IPS-15b (cell line): ENCODE measurements at regions not wholly inside any gene's neighbourhood (a gene's known extent, or its start where the extent isn't known, plus 50 kb on each side); places are given as distances from the start of the nearest gene placed in this dataset.

Source experiments
- H3K27me3 ChIP-seq: one replicate; pipeline ENCODE4 v1.6.1; 2013; ENCODE audit warnings: low read length; ENCODE audit not compliant: control insufficient read depth, insufficient read depth
- H3K36me3 ChIP-seq: one replicate; pipeline ENCODE4 v1.6.1; 2013; ENCODE audit warnings: low read length; ENCODE audit not compliant: control insufficient read depth, insufficient read depth
- H3K4me1 ChIP-seq: one replicate; pipeline ENCODE4 v1.6.1; 2013; ENCODE audit warnings: mild to moderate bottlenecking, low read length; ENCODE audit not compliant: control insufficient read depth, insufficient read depth
- H3K4me3 ChIP-seq: one replicate; pipeline ENCODE4 v1.5.1; 2013; ENCODE audit warnings: low read depth, low read length
- H3K9ac ChIP-seq: one replicate; pipeline ENCODE4 v1.6.1; 2013; ENCODE audit warnings: low read depth, mild to moderate bottlenecking, low read length
- H3K9me3 ChIP-seq: one replicate; pipeline ENCODE4 v1.6.1; 2013; ENCODE audit warnings: mild to moderate bottlenecking, low read length; ENCODE audit not compliant: control insufficient read depth, insufficient read depth

DNA sequence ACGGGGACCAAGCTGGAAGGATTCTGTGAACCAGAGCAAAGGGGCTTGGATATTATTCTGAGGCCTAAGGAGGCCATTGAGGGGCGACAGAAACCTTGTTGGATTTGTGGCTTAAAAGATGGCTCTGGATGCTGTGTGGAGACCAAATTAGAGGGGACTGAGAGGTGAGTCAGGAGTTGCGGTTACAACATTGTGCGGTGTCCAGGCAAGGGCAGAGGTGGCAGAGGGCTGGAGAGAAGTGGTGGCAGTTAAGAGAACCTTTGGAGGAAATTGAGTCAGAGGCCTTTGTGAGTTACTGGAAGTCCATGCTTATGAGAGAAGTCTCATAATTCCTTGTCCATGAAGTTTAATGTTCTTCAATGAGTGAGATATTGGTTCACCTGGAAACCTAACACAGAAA is 143.2 kb downstream of the FAM43A start:
- H3K4me3 ChIP-seq = no peak overlapping the region
- H3K9ac ChIP-seq = no peak overlapping the region
- H3K27me3 ChIP-seq = no peaks in the 10 kb centered on the region
- H3K4me1 ChIP-seq = no peaks in the 10 kb centered on the region
- no peaks in the 10 kb centered on the region for H3K36me3 ChIP-seq
- no peaks in the 10 kb centered on the region for H3K9me3 ChIP-seq

DNA sequence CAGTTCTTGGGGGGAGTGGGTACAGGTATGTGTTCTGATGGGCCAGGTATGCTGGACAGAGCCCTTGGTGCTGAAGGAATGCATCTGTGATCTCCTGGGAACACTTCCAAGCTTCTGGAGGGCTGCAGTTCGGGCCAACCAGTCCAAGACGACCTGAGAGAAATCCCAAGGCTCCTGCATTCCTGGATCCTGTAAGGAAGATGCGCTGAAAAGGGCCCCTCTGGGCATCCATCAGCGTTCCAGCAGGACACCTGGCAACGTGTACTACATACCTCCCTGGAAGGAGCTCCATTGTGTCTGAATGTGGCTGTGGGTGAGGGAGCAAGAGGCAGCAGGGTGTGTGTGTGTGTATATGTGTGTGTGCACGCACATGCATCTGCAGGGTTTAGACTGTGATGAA is 144.7 kb downstream of the FAM43A start:
- H3K27me3 ChIP-seq = no peaks in the 10 kb centered on the region
- H3K9me3 ChIP-seq = no peaks in the 10 kb centered on the region
- no peak overlapping the region for H3K9ac ChIP-seq
- no peaks in the 10 kb centered on the region for H3K4me1 ChIP-seq
- no peak overlapping the region for H3K4me3 ChIP-seq
- H3K36me3 ChIP-seq = no peaks in the 10 kb centered on the region

DNA sequence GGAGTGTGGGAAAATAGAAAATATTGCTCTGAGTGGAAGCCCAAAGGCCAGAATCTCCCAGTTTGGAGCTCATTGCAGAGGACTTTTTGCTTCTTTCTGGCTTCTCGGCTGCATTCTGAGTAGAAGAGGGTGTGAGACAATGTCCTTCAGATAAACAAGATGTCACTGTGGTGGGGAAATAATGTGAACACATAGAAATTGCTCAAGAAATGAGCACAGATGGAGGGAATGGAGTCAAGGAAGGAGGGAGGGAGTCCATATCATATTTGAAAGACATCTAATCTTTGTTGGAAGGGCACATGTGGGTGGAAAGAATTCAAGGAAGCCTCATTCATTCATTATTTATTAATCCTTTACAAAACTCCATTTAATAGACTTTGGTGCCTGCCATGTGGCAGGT is 145.3 kb downstream of the FAM43A start:
- Histone ChIP-seq H3K36me3 (no peaks in the 10 kb centered on the region), H3K9ac (no peak overlapping the region), H3K4me3 (no peak overlapping the region), H3K9me3 (no peaks in the 10 kb centered on the region), H3K4me1 (no peaks in the 10 kb centered on the region), H3K27me3 (no peaks in the 10 kb centered on the region)

- H3K9ac ChIP-seq = no peak overlapping the region
- H3K9me3 ChIP-seq = no peaks in the 10 kb centered on the region
- no peaks in the 10 kb centered on the region for H3K27me3 ChIP-seq
Observed at GRCh38 chr3:194832346-194833104, 146.8 kb downstream of the FAM43A start.

GRCh38 chr3:194833114-194833910 is 147.6 kb downstream of the FAM43A start:
- Histone ChIP-seq H3K9me3 (no peaks in the 10 kb centered on the region), H3K9ac (no peak overlapping the region), H3K27me3 (no peaks in the 10 kb centered on the region), H3K4me3 (no peak overlapping the region), H3K36me3 (no peaks in the 10 kb centered on the region), H3K4me1 (no peaks in the 10 kb centered on the region)

More at GRCh38 chr3:194832346-194833104, 146.8 kb downstream of the FAM43A start:
- Histone ChIP-seq H3K4me3 (no peak overlapping the region), H3K4me1 (no peaks in the 10 kb centered on the region), H3K36me3 (no peaks in the 10 kb centered on the region)

DNA sequence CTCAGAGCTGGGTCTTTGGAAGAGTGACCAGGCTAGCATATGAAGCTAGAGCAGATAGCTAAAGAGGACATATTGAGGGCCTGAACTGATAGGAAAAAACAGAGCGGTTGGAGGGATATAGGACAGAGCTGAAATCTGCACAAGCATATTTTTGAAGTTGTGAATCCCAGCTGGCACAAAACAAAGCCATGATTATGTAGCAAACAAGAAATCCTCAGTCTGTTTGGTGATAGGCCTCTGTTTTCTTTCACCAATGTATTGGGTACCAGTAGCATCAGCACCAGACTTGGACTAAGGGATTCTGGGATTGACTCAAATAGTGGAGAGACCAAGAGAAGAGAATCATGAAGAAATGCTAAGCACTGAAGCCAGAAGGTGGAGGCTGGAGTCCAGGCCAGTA is 151.0 kb downstream of the FAM43A start:
- H3K36me3 ChIP-seq = no peaks in the 10 kb centered on the region
- no peak overlapping the region for H3K9ac ChIP-seq
- no peaks in the 10 kb centered on the region for H3K9me3 ChIP-seq
- no peaks in the 10 kb centered on the region for H3K27me3 ChIP-seq
- H3K4me3 ChIP-seq = no peak overlapping the region
- no peaks in the 10 kb centered on the region for H3K4me1 ChIP-seq

DNA sequence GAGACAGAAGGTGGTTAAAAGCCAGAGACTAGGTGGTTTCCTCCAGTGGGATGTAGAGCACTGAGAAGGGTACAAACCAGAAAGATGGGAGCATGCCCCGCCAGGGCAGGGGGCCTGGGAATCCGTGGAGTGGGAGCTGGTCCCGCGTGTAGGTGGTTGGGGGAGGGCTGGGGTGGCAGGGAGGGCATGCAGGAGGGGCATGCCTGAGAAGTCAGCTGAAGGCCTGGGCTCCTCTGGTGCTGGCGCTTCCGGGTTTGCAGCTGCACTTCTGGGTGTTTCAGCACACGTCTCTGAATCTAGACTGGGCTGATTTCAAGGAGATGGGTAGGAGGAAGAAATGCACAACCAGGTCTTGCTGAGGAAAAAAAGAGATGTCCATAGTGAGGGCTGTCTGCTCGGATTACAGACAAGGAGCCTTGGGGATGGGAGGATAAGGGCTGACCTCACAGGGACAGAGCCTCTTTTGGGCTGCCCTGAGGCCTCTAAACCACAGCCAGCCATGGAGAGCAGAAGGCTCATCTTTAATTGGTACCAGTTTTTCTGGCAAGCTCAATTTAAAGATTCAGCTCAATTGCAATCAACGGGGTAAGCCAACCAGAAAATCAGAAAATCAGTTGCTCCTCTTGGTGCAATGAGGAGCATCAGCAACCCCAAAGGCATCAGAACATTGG is 151.9 kb downstream of the FAM43A start:
- Histone ChIP-seq H3K27me3 (no peaks in the 10 kb centered on the region), H3K36me3 (no peaks in the 10 kb centered on the region), H3K9me3 (no peaks in the 10 kb centered on the region), H3K4me1 (no peaks in the 10 kb centered on the region), H3K4me3 (no peak overlapping the region), H3K9ac (no peak overlapping the region)

- Histone ChIP-seq H3K36me3 (no peaks in the 10 kb centered on the region), H3K4me1 (no peaks in the 10 kb centered on the region), H3K4me3 (no peak overlapping the region), H3K9ac (no peak overlapping the region), H3K9me3 (no peaks in the 10 kb centered on the region), H3K27me3 (no peaks in the 10 kb centered on the region)
Observed at GRCh38 chr3:194838236-194838635, 152.6 kb downstream of the FAM43A start.

GRCh38 chr3:194840661-194841514 is 155.2 kb downstream of the FAM43A start:
- Histone ChIP-seq H3K27me3 (no peaks in the 10 kb centered on the region), H3K4me1 (no peaks in the 10 kb centered on the region), H3K9ac (no peak overlapping the region), H3K36me3 (no peaks in the 10 kb centered on the region), H3K9me3 (no peaks in the 10 kb centered on the region), H3K4me3 (no peak overlapping the region)

- H3K9me3 ChIP-seq = no peaks in the 10 kb centered on the region
- no peak overlapping the region for H3K4me3 ChIP-seq
- no peaks in the 10 kb centered on the region for H3K4me1 ChIP-seq
- no peaks in the 10 kb centered on the region for H3K36me3 ChIP-seq
- no peak overlapping the region for H3K9ac ChIP-seq
- no peaks in the 10 kb centered on the region for H3K27me3 ChIP-seq
Observed at GRCh38 chr3:194841515-194841841, 155.8 kb downstream of the FAM43A start.

GRCh38 chr3:194843556-194843955 is 157.9 kb downstream of the FAM43A start:
- no peaks in the 10 kb centered on the region for H3K27me3 ChIP-seq
- no peaks in the 10 kb centered on the region for H3K4me1 ChIP-seq
- H3K4me3 ChIP-seq = no peak overlapping the region
- H3K9ac ChIP-seq = no peak overlapping the region
- H3K36me3 ChIP-seq = no peaks in the 10 kb centered on the region
- no peaks in the 10 kb centered on the region for H3K9me3 ChIP-seq
